Prostate gland (tissue), 2 donors: ENCODE measurements at regions not wholly inside any gene's neighbourhood (a gene's known extent, or its start where the extent isn't known, plus 50 kb on each side); places are given as distances from the start of the nearest gene placed in this dataset.

Experiments
- CTCF ChIP-seq, 4 experiments: fragments of 200-600 bp in 2 of 4; fragments of 450-650 bp in 2 of 4; sonication (generic) in 2 of 4; IDR thresholded peaks; 1 replicate in 3 of 4; 2 replicates in 1 of 4; pipeline ENCODE4 v1.5.1; 2016 to 2019; ENCODE audit warnings: antibody characterized with exemption in 4 of 4, mild to moderate bottlenecking in 2 of 4, moderate library complexity in 2 of 4
- POLR2A ChIP-seq: fragments of 450-650 bp; IDR thresholded peaks from one replicate; pipeline ENCODE4 v1.6.1; 2016; ENCODE audit warnings: antibody characterized with exemption, mild to moderate bottlenecking
- POLR2AphosphoS5 ChIP-seq: sonication (generic); formaldehyde crosslinking; IDR thresholded peaks from one replicate; pipeline ENCODE4 v1.6.1; 2017; ENCODE audit warnings: antibody characterized with exemption

GRCh38 chr2:205868773-205869333 lies 186.6 kb downstream of the NRP2 start:
- TF ChIP-seq POLR2A (no peak), CTCF (IDR thresholded peaks at IDR 0.05) (no peak), POLR2AphosphoS5 (no peak)
